ENCODE measurements at regions not wholly inside any gene's neighbourhood (a gene's known extent, or its start where the extent isn't known, plus 50 kb on each side); places are given as distances from the start of the nearest gene placed in this dataset.

DNA sequence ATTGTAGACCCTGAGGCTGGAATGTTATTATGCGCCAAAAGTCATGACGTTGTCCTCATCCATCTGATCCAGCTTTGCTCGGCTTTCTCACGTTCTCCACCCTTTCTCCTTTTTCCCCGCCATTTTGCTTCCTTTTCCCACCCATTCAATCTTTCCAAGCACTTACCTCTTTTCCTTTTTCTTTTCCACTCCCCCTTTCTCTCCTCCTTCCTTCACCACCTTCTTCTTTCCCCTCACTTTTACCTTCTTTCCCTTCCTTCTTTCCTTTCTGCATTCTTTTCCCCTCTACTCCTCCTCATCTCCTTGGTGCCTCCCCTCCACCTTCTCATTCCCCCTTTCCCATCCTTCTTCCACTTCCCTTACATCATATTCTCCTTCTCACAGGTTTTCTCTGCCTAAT, 304.8 kb upstream of the TSHZ2 start:
- TF ChIP-seq, protein P1, sequence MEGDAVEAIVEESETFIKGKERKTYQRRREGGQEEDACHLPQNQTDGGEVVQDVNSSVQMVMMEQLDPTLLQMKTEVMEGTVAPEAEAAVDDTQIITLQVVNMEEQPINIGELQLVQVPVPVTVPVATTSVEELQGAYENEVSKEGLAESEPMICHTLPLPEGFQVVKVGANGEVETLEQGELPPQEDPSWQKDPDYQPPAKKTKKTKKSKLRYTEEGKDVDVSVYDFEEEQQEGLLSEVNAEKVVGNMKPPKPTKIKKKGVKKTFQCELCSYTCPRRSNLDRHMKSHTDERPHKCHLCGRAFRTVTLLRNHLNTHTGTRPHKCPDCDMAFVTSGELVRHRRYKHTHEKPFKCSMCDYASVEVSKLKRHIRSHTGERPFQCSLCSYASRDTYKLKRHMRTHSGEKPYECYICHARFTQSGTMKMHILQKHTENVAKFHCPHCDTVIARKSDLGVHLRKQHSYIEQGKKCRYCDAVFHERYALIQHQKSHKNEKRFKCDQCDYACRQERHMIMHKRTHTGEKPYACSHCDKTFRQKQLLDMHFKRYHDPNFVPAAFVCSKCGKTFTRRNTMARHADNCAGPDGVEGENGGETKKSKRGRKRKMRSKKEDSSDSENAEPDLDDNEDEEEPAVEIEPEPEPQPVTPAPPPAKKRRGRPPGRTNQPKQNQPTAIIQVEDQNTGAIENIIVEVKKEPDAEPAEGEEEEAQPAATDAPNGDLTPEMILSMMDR (IDR thresholded peaks at IDR 0.05; ENCODE audit: borderline replicate concordance, extremely low read depth, low read length, poor library complexity, severe bottlenecking): no peak
- no peak for TF ChIP-seq EZH2 (IDR thresholded peaks at IDR 0.05; ENCODE audit: borderline replicate concordance, low read depth, low read length, severe bottlenecking)
